Fibroblast of the aortic adventitia (primary cell): ENCODE measurements at regions not wholly inside any gene's neighbourhood (a gene's known extent, or its start where the extent isn't known, plus 50 kb on each side); places are given as distances from the start of the nearest gene placed in this dataset.

Experiments
- DNase-seq: peaks from one replicate; pipeline ENCODE4 v3.0.0-alpha.2; 2010; ENCODE audit warnings: low read depth
- H3K4me3 ChIP-seq: 2 replicates; pipeline ENCODE4 v1.5.1; 2011; ENCODE audit warnings: low read depth, mild to moderate bottlenecking, control low read depth, low read length, moderate library complexity
- TF ChIP-seq, protein P1 (sequence below): IDR thresholded peaks from 2 replicates; pipeline ENCODE4 v1.5.1; 2011; ENCODE audit warnings: mild to moderate bottlenecking, low read length, control low read depth, inconsistent platforms; ENCODE audit not compliant: insufficient read depth

DNA sequence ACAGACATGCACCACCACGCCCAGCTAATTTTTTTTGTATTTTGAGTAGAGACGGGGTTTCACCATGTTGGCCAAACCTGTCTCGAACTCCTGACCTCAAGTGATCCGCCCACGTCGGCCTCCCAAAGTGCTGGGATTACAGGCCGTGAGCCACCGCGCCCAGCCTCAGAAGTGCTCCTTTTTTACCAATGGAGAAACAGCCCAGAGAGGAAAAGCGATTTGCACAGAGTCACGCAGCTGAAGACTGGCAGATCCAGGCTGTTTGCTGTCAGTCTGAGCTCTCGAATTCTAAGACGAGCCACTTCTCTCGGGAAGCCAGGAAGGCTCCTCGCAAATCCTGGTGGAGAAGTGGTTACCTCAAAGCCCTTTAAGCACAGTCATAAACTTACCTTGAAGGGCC is 57.4 kb upstream of the SDK1 start:
- DNase-seq = no peak
- TF ChIP-seq, protein P1, sequence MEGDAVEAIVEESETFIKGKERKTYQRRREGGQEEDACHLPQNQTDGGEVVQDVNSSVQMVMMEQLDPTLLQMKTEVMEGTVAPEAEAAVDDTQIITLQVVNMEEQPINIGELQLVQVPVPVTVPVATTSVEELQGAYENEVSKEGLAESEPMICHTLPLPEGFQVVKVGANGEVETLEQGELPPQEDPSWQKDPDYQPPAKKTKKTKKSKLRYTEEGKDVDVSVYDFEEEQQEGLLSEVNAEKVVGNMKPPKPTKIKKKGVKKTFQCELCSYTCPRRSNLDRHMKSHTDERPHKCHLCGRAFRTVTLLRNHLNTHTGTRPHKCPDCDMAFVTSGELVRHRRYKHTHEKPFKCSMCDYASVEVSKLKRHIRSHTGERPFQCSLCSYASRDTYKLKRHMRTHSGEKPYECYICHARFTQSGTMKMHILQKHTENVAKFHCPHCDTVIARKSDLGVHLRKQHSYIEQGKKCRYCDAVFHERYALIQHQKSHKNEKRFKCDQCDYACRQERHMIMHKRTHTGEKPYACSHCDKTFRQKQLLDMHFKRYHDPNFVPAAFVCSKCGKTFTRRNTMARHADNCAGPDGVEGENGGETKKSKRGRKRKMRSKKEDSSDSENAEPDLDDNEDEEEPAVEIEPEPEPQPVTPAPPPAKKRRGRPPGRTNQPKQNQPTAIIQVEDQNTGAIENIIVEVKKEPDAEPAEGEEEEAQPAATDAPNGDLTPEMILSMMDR = no peak
- no peak overlapping the region for H3K4me3 ChIP-seq

DNA sequence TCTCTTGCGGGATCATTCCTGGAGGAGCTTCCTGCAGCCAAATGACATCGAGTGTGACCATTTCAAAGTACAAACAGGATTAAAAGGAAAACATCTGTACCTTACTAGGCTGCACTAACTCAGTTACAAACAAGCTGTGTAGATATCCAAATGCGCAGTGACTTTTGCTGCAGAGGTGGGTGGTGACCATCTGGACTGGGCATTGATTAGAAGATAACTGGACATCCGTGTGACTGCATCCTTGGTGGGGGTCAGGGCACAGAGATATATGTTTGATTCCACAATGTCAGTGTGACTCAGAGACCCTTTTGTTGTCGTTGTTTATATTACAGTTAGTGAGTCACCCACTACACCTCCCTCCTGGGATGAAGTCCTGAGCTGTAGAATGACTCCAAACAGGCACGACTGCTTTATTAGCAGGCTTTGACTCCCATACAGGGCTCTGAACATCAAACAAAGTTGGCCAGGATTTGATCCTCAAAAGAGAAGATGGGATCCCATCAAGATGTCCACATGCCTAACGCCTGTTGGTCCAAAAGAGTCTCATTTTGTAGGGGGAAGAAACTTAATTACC is 56.7 kb upstream of the SDK1 start:
- TF ChIP-seq, protein P1 = no peak
- DNase-seq = peak; percentile 73
- no peak overlapping the region for H3K4me3 ChIP-seq

DNA sequence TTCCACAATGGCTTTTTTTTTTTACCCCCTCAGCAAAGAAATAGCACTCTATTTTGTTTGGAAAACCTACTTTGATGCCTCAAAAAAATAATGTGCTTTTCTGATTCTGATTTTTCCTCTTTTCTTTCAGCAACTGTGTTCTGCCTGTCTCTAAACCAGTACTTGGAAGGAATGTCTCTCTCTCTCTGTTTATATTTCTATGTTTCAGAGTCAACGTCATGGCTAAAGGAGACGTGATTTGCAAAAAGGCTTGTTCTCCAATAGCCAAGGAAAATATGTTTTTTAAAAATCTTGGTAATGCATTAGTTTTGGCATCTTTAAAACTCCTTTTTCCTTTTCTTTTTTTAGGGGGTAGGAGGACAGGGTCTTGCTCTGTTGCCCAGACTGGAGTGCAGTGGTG is 56.0 kb upstream of the SDK1 start:
- H3K4me3 ChIP-seq = no peak overlapping the region
- peak; percentile 41 for DNase-seq
- TF ChIP-seq, protein P1 = no peak

DNA sequence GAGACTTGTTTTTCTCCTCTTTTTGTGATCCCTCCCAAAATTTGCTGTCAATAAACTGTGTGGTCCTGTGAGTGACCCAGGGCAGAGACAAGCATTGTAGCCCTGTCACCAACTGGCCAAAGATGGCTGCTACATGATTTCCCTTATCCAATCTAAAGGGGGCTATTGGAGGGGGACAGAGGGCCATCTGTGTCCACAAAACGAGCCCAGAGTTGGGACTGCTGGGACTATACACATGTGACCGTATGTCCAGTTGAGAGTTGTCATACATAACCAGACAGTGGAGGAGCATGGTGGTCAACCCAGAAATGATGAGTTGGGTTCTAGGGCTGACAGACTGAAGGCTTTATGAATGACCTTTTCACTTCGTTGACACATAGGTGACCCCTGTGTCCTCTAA is 55.3 kb upstream of the SDK1 start:
- DNase-seq = no peak
- TF ChIP-seq, protein P1 = no peak

DNA sequence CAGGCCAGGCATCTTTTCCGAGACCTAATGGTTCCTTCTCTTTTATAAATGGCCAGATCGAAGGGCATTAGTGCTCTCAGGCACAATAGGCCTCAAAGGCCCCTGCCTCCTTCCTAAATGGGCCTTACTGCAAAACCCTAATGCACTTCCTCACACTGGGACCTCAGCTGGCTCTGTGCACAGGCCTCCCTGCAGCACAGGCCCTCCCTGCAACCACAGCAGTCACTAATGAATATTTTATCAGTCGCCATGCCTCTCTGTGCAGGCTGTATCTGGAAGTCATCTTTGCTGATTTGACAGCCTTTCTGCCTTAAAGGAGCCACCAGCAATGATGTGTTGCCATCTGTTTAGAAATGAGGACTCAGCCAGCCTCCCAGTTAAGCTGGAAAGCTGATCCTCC is 54.9 kb upstream of the SDK1 start:
- H3K4me3 ChIP-seq = no peak overlapping the region
- TF ChIP-seq, protein P1 = no peak
- no peak for DNase-seq

More for the DNA sequence above, 55.3 kb upstream of the SDK1 start:
- no peak overlapping the region for H3K4me3 ChIP-seq

DNA sequence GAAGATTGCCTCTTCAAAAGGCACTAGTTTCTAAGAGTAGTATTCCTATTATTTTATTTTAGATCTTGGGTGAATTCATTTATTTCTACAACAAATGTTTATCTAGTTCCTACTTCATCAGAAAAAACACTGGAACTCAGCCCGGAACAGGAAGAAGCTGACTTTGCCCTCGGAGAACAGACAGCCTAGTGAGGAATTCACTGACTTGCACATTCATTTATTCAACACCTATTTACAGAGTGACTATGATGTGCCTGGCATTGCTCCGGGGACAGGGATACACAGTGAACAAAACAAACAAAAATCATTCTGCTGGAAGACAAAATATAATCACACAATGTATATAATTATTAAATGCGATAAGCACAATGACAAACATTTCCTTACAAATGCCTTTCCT is 54.4 kb upstream of the SDK1 start:
- no peak overlapping the region for H3K4me3 ChIP-seq
- no peak for DNase-seq
- TF ChIP-seq, protein P1 = no peak

DNA sequence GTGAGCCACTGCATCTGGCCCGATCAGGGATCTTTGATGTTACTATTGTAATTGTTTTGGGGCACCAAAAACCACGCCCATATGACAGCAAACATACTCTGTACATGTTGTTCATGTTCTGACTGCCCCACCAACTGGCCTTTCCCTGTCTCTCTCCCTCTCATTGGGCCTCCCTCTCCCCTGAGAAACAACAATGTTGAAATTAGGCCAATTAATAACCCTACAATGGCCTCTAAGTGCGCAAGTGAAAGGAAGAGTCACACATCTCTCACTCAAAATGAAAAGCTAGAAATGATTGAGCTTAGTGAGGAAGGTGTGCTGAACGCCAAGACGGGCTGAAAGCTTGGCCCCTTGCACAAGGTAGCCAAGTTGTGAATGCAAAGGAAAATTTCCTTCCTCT is 50.3 kb upstream of the SDK1 start:
- TF ChIP-seq, protein P1 = no peak
- DNase-seq = no peak
- no peak overlapping the region for H3K4me3 ChIP-seq
